HepG2 (cell line): ENCODE measurements at regions not wholly inside any gene's neighbourhood (a gene's known extent, or its start where the extent isn't known, plus 50 kb on each side); places are given as distances from the start of the nearest gene placed in this dataset.

Experiments used
- ATF7-NPFF ChIP-seq: sonication (generic); formaldehyde crosslinking; IDR thresholded peaks from 2 replicates; pipeline ENCODE4 v1.8.1; 2023; ENCODE audit warnings: mild to moderate bottlenecking, low read depth, missing genetic modification reagents, moderate library complexity
- EHMT2 ChIP-seq: fragments of 200-600 bp; sonication (generic); IDR thresholded peaks from 2 replicates; pipeline ENCODE4 v1.7.0; 2017; ENCODE audit warnings: antibody characterized with exemption, low read depth, low read length, borderline replicate concordance
- FOSL1 ChIP-seq: sonication (generic); formaldehyde crosslinking; IDR thresholded peaks from 2 replicates; pipeline ENCODE4 v1.9.0; 2021; ENCODE audit warnings: missing genetic modification reagents, borderline replicate concordance
- POLR2AphosphoS5 ChIP-seq: IDR thresholded peaks from 2 replicates; pipeline ENCODE4 v1.6.1; 2012; ENCODE audit warnings: low read depth, low read length
- ZNF121 ChIP-seq: sonication (generic); formaldehyde crosslinking; IDR thresholded peaks from 2 replicates; pipeline ENCODE4 v1.5.0; 2020; ENCODE audit warnings: mild to moderate bottlenecking, missing genetic modification reagents
- ZNF335 ChIP-seq: sonication (generic); formaldehyde crosslinking; IDR thresholded peaks from 2 replicates; pipeline ENCODE4 v1.4.0; 2020; ENCODE audit warnings: missing genetic modification reagents
- ZNF570 ChIP-seq: sonication (generic); formaldehyde crosslinking; IDR thresholded peaks from 2 replicates; pipeline ENCODE4 v1.4.0; 2020; ENCODE audit warnings: mild to moderate bottlenecking, missing genetic modification reagents, borderline replicate concordance
- TF ChIP-seq, protein P1 (sequence below): sonication (generic); formaldehyde crosslinking; IDR thresholded peaks from 2 replicates; pipeline ENCODE4 v1.4.0; 2020; ENCODE audit warnings: low read depth, missing genetic modification reagents
- TF ChIP-seq, protein P2 (sequence below): sonication (generic); formaldehyde crosslinking; IDR thresholded peaks from 2 replicates; pipeline ENCODE4 v1.5.0; 2020; ENCODE audit warnings: mild to moderate bottlenecking, missing genetic modification reagents, moderate library complexity
- TF ChIP-seq, protein P3 (sequence below): sonication (generic); formaldehyde crosslinking; IDR thresholded peaks from 2 replicates; pipeline ENCODE4 v1.4.0; 2020; ENCODE audit warnings: missing genetic modification reagents

DNA sequence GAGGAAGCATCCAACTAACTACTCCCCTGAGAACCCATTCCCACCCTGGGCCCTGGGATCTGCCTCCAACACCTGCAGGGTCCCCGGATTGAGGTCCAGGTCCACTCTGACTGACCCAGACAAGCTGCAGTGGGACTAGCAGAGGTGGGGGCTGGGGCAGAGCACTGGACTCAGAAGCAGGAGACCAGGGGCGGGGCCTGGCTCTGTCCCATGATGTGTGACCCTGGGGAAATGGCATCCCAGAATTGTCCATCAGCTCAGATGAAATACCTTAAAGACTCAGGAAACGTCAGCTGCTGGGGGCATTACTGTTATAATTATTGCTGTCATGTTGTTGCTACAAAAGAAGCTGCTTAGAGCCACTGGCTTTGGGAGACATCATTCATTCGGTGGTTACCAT is 202.4 kb downstream of the C9orf50 start:
- TF ChIP-seq, protein P1, sequence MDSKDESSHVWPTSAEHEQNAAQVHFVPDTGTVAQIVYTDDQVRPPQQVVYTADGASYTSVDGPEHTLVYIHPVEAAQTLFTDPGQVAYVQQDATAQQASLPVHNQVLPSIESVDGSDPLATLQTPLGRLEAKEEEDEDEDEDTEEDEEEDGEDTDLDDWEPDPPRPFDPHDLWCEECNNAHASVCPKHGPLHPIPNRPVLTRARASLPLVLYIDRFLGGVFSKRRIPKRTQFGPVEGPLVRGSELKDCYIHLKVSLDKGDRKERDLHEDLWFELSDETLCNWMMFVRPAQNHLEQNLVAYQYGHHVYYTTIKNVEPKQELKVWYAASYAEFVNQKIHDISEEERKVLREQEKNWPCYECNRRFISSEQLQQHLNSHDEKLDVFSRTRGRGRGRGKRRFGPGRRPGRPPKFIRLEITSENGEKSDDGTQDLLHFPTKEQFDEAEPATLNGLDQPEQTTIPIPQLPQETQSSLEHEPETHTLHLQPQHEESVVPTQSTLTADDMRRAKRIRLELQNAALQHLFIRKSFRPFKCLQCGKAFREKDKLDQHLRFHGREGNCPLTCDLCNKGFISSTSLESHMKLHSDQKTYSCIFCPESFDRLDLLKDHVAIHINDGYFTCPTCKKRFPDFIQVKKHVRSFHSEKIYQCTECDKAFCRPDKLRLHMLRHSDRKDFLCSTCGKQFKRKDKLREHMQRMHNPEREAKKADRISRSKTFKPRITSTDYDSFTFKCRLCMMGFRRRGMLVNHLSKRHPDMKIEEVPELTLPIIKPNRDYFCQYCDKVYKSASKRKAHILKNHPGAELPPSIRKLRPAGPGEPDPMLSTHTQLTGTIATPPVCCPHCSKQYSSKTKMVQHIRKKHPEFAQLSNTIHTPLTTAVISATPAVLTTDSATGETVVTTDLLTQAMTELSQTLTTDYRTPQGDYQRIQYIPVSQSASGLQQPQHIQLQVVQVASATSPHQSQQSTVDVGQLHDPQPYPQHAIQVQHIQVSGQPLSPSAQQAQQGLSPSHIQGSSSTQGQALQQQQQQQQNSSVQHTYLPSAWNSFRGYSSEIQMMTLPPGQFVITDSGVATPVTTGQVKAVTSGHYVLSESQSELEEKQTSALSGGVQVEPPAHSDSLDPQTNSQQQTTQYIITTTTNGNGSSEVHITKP = no peak
- no peak for TF ChIP-seq FOSL1 (CRISPR knock-in tag)
- TF ChIP-seq ATF7-NPFF (CRISPR knock-in tag) = no peak
- TF ChIP-seq EHMT2 = no peak
- TF ChIP-seq ZNF335 = no peak
- TF ChIP-seq, protein P2, sequence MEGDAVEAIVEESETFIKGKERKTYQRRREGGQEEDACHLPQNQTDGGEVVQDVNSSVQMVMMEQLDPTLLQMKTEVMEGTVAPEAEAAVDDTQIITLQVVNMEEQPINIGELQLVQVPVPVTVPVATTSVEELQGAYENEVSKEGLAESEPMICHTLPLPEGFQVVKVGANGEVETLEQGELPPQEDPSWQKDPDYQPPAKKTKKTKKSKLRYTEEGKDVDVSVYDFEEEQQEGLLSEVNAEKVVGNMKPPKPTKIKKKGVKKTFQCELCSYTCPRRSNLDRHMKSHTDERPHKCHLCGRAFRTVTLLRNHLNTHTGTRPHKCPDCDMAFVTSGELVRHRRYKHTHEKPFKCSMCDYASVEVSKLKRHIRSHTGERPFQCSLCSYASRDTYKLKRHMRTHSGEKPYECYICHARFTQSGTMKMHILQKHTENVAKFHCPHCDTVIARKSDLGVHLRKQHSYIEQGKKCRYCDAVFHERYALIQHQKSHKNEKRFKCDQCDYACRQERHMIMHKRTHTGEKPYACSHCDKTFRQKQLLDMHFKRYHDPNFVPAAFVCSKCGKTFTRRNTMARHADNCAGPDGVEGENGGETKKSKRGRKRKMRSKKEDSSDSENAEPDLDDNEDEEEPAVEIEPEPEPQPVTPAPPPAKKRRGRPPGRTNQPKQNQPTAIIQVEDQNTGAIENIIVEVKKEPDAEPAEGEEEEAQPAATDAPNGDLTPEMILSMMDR (CRISPR knock-in tag) = no peak
- TF ChIP-seq ZNF570 = no peak
- no peak for TF ChIP-seq ZNF121 (CRISPR knock-in tag)
- TF ChIP-seq, protein P3, sequence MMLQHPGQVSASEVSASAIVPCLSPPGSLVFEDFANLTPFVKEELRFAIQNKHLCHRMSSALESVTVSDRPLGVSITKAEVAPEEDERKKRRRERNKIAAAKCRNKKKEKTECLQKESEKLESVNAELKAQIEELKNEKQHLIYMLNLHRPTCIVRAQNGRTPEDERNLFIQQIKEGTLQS = no peak
- no peak for TF ChIP-seq POLR2AphosphoS5
